T47D (cell line): ENCODE measurements at regions not wholly inside any gene's neighbourhood (a gene's known extent, or its start where the extent isn't known, plus 50 kb on each side); places are given as distances from the start of the nearest gene placed in this dataset.

Source experiments
- DNase-seq, 2 experiments: peaks; one replicate each; pipeline versions ENCODE4 v3.0.0 to v3.0.0-alpha.2; 2011 to 2012; ENCODE audit warnings: low read depth in 1 of 2, low spot score in 1 of 2
- JUND ChIP-seq: IDR thresholded peaks from 2 replicates; pipeline ENCODE4 v1.6.1; 2012; ENCODE audit warnings: low read depth
- in situ Hi-C: cut with HindIII; loops from 2 replicates; pipeline ENCODE4 v1.10.0; 2016; ENCODE audit warnings: low sequenced_read_pairs, low pct_unique_long_range_greater_than_20kb

GRCh38 chr1:193308438-193308837, 122.0 kb upstream of the B3GALT2 start:
- TF ChIP-seq JUND = no peak
- no peak for DNase-seq
- in situ Hi-C loops = no loop called here

GRCh38 chr1:193306430-193306829, 120.0 kb upstream of the B3GALT2 start:
- in situ Hi-C loops = no loop called here
- no peak for DNase-seq
- no peak for TF ChIP-seq JUND
